ENCODE measurements at regions not wholly inside any gene's neighbourhood (a gene's known extent, or its start where the extent isn't known, plus 50 kb on each side); places are given as distances from the start of the nearest gene placed in this dataset.
A peak's percentile ranks its signal among the peaks of the same experiment; 100 is the strongest.

GRCh38 chr12:65524666-65525065 is 246.2 kb downstream of the MSRB3 start:
- in situ Hi-C loops (cut with HindIII; ENCODE audit: low pct_unique_long_range_greater_than_20kb, low sequenced_read_pairs): no loop called here
- no peak for ATAC-seq
- intact Hi-C loops (cut with micrococcal nuclease; ENCODE audit: unreplicated experiment): no loop called here
- H3K36me3 ChIP-seq (ENCODE audit: control insufficient read depth, insufficient read depth, low read length): no peaks in the 10 kb centered on the region
- POLR2A ChIA-PET: no interaction called here
- no TSS peak for BruUV-seq (replicated peaks)
- H3K9me3 ChIP-seq (ENCODE audit: control insufficient read depth, insufficient read depth, low read depth, low read length): no peaks in the 10 kb centered on the region; the same call in 1 of the 2 replicates
- DNase-seq (ENCODE audit: low read depth, low spot score): no peak
- H3K27me3 ChIP-seq (ENCODE audit: control insufficient read depth, insufficient read depth, low read length): no peaks in the 10 kb centered on the region
- no peak overlapping the region for H3K4me3 ChIP-seq (ENCODE audit: low read depth in 2 of 2, low read length in 2 of 2)
- CTCF ChIA-PET: no interaction called here
- H3K27ac ChIP-seq (ENCODE audit: low read length): no peak overlapping the region
- TF ChIP-seq REST (IDR thresholded peaks at IDR 0.05; ENCODE audit: insufficient read depth in 1 of 2, low read depth in 2 of 2, low read length in 1 of 2): no peak
- no peak for TF ChIP-seq POLR2AphosphoS5 (IDR thresholded peaks at IDR 0.05; ENCODE audit: low read depth, low read length)
- no peaks in the 10 kb centered on the region for H3K4me1 ChIP-seq (ENCODE audit: control insufficient read depth, insufficient read depth, low read length)

DNA sequence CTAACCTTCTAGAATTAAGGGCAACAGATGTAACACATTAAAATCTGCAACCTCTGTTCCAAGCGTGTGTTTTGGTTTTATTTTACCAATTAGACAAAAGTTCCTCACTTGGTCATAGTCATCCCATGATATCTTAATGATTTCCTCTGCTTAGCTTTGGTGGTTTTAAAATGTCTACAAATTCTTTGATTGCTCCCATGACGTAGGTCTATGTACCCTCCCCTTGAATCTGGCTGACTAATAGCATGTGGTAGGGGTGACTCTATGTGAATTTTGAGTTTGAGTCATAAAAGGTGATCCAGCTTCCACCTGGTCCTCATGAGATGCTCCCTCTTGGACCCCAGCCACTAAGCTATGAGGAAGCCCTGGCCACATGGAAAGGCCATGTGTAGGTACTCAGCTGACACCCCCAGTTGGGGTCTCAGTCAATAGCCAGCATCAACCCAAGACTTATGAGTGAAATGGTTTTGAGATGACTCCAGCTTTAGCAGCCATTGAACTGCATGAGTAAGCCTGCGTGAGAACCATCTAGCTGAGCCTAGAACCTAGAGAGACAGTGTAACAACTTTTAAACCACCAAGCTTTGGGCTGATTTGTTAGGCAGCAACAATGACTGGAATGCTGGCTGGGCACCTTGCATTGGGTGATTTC is 247.1 kb downstream of the MSRB3 start:
- Histone ChIP-seq H3K4me3 (ENCODE audit: low read depth in 2 of 2, low read length in 2 of 2) (no peak overlapping the region), H3K9me3 (ENCODE audit: control insufficient read depth, insufficient read depth, low read depth, low read length) (no peaks in the 10 kb centered on the region; the same call in 1 of the 2 replicates), H3K36me3 (ENCODE audit: control insufficient read depth, insufficient read depth, low read length) (no peaks in the 10 kb centered on the region), H3K27me3 (ENCODE audit: control insufficient read depth, insufficient read depth, low read length) (no peaks in the 10 kb centered on the region), H3K27ac (ENCODE audit: low read length) (0 out of 2 replicates have a peak overlapping the region, but pooled peaks have one; percentile 19), H3K4me1 (ENCODE audit: control insufficient read depth, insufficient read depth, low read length) (no peaks in the 10 kb centered on the region)
- ATAC-seq: no peak
- intact Hi-C loops (cut with micrococcal nuclease; ENCODE audit: unreplicated experiment) (no loop called here), in situ Hi-C loops (cut with HindIII; ENCODE audit: low pct_unique_long_range_greater_than_20kb, low sequenced_read_pairs) (no loop called here)
- DNase-seq (ENCODE audit: low read depth, low spot score): no peak
- ChIA-PET CTCF (no interaction called here), POLR2A (no interaction called here)
- BruUV-seq (replicated peaks): no TSS peak
- TF ChIP-seq SIN3A (IDR thresholded peaks at IDR 0.05; ENCODE audit: borderline replicate concordance, insufficient read depth, low read depth, low read length) (no peak), POLR2AphosphoS5 (IDR thresholded peaks at IDR 0.05; ENCODE audit: low read depth, low read length) (no peak), REST (IDR thresholded peaks at IDR 0.05; ENCODE audit: insufficient read depth in 1 of 2, low read depth in 2 of 2, low read length in 1 of 2) (no peak), TCF7L2 (IDR thresholded peaks at IDR 0.05; ENCODE audit: low read depth, low read length) (no peak)
- TF ChIP-seq, protein P1, sequence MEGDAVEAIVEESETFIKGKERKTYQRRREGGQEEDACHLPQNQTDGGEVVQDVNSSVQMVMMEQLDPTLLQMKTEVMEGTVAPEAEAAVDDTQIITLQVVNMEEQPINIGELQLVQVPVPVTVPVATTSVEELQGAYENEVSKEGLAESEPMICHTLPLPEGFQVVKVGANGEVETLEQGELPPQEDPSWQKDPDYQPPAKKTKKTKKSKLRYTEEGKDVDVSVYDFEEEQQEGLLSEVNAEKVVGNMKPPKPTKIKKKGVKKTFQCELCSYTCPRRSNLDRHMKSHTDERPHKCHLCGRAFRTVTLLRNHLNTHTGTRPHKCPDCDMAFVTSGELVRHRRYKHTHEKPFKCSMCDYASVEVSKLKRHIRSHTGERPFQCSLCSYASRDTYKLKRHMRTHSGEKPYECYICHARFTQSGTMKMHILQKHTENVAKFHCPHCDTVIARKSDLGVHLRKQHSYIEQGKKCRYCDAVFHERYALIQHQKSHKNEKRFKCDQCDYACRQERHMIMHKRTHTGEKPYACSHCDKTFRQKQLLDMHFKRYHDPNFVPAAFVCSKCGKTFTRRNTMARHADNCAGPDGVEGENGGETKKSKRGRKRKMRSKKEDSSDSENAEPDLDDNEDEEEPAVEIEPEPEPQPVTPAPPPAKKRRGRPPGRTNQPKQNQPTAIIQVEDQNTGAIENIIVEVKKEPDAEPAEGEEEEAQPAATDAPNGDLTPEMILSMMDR (IDR thresholded peaks at IDR 0.05): no peak

Measured in Panc1 (cell line).